ENCODE measurements at regions not wholly inside any gene's neighbourhood (a gene's known extent, or its start where the extent isn't known, plus 50 kb on each side); places are given as distances from the start of the nearest gene placed in this dataset.

GRCh38 chr2:128439031-128439790, 120.5 kb upstream of the HS6ST1 start:
- DNase-seq: no peak

- no peak for DNase-seq
Measured at GRCh38 chr2:128439791-128440665, 121.4 kb upstream of the HS6ST1 start.

- DNase-seq: no peak
Measured at GRCh38 chr2:128440666-128441340, 122.1 kb upstream of the HS6ST1 start.

- DNase-seq: no peak
Measured at GRCh38 chr2:128441341-128442052, 122.8 kb upstream of the HS6ST1 start.

GRCh38 chr2:128442053-128442751, 123.5 kb upstream of the HS6ST1 start:
- no peak for DNase-seq

- DNase-seq: no peak
Measured at GRCh38 chr2:128442891-128443302, 124.2 kb upstream of the HS6ST1 start.

- no peak for DNase-seq
Measured at GRCh38 chr2:128444121-128444771, 125.6 kb upstream of the HS6ST1 start.

GRCh38 chr2:128444816-128445522, 126.3 kb upstream of the HS6ST1 start:
- no peak for DNase-seq

GRCh38 chr2:128445523-128445900, 126.8 kb upstream of the HS6ST1 start:
- no peak for DNase-seq

GRCh38 chr2:128446049-128446873, 127.6 kb upstream of the HS6ST1 start:
- DNase-seq: no peak

- no peak for DNase-seq
Measured at GRCh38 chr2:128446874-128447537, 128.3 kb upstream of the HS6ST1 start.

- no peak for DNase-seq
Measured at GRCh38 chr2:128447538-128447995, 128.9 kb upstream of the HS6ST1 start.

- DNase-seq: no peak
Measured at GRCh38 chr2:128448331-128449225, 129.9 kb upstream of the HS6ST1 start.

GRCh38 chr2:128449226-128450061, 130.8 kb upstream of the HS6ST1 start:
- DNase-seq: no peak

- no peak for DNase-seq
Measured at GRCh38 chr2:128450211-128451024, 131.8 kb upstream of the HS6ST1 start.
